Lower lobe of right lung (tissue), 2 donors: ENCODE measurements at regions not wholly inside any gene's neighbourhood (a gene's known extent, or its start where the extent isn't known, plus 50 kb on each side); places are given as distances from the start of the nearest gene placed in this dataset.

Source experiments
- ATAC-seq, 2 donors: fragments of 200-7000 bp; cut with Tn5 transposase; one replicate each; pipeline ENCODE4 v1.9.1; 2020 to 2022; ENCODE audit warnings: mild to moderate bottlenecking in 2 of 2, moderate library complexity in 2 of 2
- DNase-seq: peaks from one replicate; pipeline ENCODE4 v3.0.0-alpha.2; 2020
- H3K27ac ChIP-seq: fragments of 200-600 bp; one replicate; pipeline ENCODE4 v1.8.0; 2022
- H3K27me3 ChIP-seq: fragments of 200-600 bp; one replicate; pipeline ENCODE4 v1.8.0; 2022; ENCODE audit warnings: low read depth
- H3K36me3 ChIP-seq: fragments of 200-600 bp; one replicate; pipeline ENCODE4 v1.8.0; 2022; ENCODE audit warnings: mild to moderate bottlenecking
- H3K4me1 ChIP-seq: fragments of 200-600 bp; one replicate; pipeline ENCODE4 v1.8.0; 2022
- H3K4me3 ChIP-seq: fragments of 200-600 bp; one replicate; pipeline ENCODE4 v1.8.0; 2022; ENCODE audit warnings: mild to moderate bottlenecking
- H3K9me3 ChIP-seq: fragments of 200-600 bp; one replicate; pipeline ENCODE4 v1.8.0; 2022
- intact Hi-C: fragments of 100-400 bp; cut with DNase I; formaldehyde crosslinking; loops from one replicate; pipeline ENCODE4 v1.11.0; 2022
- TF ChIP-seq, protein P1 (sequence below): fragments of 200-600 bp; IDR thresholded peaks from one replicate; pipeline ENCODE4 v1.8.0; 2022; ENCODE audit warnings: antibody characterized with exemption, mild to moderate bottlenecking
- donor health status: DM: no; HTN: yes; CAD: no; lungs with severe emphysema.

DNA sequence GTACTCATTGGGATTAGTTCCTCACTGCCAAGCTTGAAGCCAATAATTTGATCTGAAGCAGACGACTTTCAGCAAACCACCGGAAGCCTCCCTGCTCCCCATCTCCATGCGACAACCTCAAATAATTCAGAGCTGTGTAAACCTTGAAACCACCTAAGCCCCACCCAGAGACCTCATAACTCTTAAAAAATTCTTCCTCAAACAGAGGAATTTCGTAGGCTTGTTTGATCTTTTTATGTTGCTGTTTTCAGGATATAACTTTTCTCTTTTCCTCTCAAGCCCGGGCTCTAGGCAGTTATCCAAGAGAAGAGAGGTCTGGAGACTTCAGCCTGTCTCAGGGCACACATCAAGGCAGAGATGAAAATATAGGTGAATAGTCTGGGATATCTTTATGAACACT is 311.6 kb downstream of the KCNRG start:
- Histone ChIP-seq H3K36me3 (no peaks in the 10 kb centered on the region), H3K4me1 (no peaks in the 10 kb centered on the region), H3K9me3 (no peaks in the 10 kb centered on the region), H3K4me3 (no peak overlapping the region), H3K27me3 (no peaks in the 10 kb centered on the region), H3K27ac (no peak overlapping the region)
- ATAC-seq: no peak
- intact Hi-C loops: no loop called here
- TF ChIP-seq, protein P1, sequence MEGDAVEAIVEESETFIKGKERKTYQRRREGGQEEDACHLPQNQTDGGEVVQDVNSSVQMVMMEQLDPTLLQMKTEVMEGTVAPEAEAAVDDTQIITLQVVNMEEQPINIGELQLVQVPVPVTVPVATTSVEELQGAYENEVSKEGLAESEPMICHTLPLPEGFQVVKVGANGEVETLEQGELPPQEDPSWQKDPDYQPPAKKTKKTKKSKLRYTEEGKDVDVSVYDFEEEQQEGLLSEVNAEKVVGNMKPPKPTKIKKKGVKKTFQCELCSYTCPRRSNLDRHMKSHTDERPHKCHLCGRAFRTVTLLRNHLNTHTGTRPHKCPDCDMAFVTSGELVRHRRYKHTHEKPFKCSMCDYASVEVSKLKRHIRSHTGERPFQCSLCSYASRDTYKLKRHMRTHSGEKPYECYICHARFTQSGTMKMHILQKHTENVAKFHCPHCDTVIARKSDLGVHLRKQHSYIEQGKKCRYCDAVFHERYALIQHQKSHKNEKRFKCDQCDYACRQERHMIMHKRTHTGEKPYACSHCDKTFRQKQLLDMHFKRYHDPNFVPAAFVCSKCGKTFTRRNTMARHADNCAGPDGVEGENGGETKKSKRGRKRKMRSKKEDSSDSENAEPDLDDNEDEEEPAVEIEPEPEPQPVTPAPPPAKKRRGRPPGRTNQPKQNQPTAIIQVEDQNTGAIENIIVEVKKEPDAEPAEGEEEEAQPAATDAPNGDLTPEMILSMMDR: no peak
- DNase-seq: no peak

DNA sequence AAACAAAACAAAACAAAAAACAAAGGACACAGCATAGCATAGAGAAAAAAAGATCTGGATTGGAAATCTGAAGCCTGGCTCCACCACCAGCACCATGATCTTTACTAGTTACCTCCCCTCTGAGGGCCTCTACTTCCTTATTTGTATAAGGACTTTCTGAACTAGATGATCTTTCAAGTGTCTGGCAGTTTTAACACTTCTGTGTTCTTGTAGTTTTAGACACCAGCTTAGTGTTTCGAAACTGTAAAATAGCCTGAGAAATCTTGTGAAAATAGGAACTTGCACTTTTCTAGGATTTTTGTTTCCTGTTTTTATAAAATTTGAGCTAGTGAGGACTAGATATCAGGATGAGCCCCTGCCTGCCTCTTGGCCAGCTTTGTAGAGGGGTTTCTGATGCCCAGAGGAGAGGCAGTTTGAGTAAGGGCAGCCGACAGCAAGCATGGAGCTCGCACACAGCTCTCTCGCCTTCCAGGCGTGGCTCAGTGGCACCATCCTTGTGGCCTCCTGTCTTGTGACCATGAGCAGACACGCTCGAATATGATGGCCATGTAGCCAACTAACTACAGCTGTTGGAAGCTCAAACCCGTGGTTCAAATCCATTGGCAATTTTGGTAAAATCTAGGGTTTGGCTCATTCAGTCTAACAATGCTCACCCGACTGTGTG is 319.0 kb downstream of the KCNRG start:
- TF ChIP-seq, protein P1: no peak
- H3K4me1 ChIP-seq: peaks cover 16% of the 10 kb centered on the region
- no peaks in the 10 kb centered on the region for H3K27me3 ChIP-seq
- peak overlapping the region; percentile 49 for H3K27ac ChIP-seq
- intact Hi-C loops: no loop called here
- H3K36me3 ChIP-seq: no peaks in the 10 kb centered on the region
- no peaks in the 10 kb centered on the region for H3K9me3 ChIP-seq
- H3K4me3 ChIP-seq: no peak overlapping the region
- DNase-seq: no peak
- ATAC-seq: peak; percentile 82 to 88

DNA sequence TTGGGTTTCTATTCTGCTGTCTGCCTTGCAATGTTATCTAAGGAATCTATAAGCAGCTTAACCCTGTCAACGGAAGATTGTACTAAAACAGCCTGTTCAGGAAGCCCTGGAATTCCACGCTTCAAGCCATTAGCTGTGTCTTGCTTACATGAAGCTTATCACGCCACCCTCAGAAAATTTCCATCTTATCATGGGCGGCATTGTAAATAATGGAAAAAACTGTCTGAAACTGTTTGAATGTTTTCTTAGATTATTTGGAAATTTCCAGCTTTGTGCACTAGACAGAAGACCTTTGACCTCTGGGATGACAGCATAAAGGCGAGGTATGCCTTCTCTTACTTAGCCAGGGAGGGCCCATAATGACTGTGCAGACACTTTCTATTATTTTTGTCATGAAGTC is 319.7 kb downstream of the KCNRG start:
- H3K27ac ChIP-seq: peak overlapping the region; percentile 43
- H3K4me3 ChIP-seq: no peak overlapping the region
- DNase-seq: no peak
- no peak for ATAC-seq
- TF ChIP-seq, protein P1: no peak
- intact Hi-C loops: no loop called here
- H3K9me3 ChIP-seq: no peaks in the 10 kb centered on the region
- peaks cover 16% of the 10 kb centered on the region for H3K4me1 ChIP-seq
- no peaks in the 10 kb centered on the region for H3K36me3 ChIP-seq
- H3K27me3 ChIP-seq: no peaks in the 10 kb centered on the region

DNA sequence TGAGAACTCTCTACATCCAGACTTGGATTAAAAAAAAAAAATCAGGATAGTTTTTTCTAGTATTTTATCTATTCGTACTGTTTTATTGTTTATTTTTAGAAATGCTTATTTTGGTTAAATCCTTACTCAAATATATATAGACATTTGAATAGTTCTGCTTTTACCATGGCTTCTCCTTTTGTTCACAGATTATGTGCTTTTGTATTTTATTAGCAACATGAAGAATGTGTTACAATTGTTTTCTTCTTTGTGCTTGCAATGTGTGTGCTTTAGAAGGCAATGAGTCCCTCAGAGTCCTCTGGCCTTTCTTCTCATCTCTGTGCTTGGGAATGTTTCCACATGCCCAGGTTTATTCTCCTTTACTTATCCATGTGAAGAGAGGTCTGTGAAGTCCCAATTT is 324.0 kb downstream of the KCNRG start:
- Histone ChIP-seq H3K9me3 (peaks cover 5% of the 10 kb centered on the region), H3K27ac (no peak overlapping the region)

DNA sequence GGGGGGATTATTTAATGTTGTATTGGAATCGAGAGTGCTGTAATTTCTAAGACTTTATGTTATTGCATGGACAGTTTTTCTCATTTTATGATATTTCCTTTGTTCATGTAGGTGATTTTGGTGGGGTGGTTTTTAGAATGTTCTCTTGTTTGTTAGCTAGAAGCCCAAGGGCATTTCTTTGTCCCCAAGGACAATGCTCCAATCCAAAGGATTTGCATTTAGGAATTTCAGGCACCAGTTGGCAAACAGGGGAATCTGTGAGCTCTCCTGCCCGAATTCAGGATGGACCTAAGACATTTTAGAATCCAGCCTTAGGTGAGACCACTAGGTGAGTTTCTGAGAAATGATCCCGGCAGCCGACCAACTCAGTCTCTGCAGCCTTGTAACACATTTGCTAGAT is 324.9 kb downstream of the KCNRG start:
- H3K4me1 ChIP-seq: peaks cover 2% of the 10 kb centered on the region
- no peak overlapping the region for H3K27ac ChIP-seq
- no peaks in the 10 kb centered on the region for H3K27me3 ChIP-seq
- ATAC-seq (no peak), DNase-seq (no peak)
- peaks cover 5% of the 10 kb centered on the region for H3K9me3 ChIP-seq
- intact Hi-C loops: no loop called here
- H3K4me3 ChIP-seq: no peak overlapping the region
- H3K36me3 ChIP-seq: no peaks in the 10 kb centered on the region
- TF ChIP-seq, protein P1: no peak

More for the DNA sequence above, 324.0 kb downstream of the KCNRG start:
- intact Hi-C loops: no loop called here
- Histone ChIP-seq H3K4me3 (no peak overlapping the region), H3K36me3 (no peaks in the 10 kb centered on the region), H3K4me1 (peaks cover 11% of the 10 kb centered on the region), H3K27me3 (no peaks in the 10 kb centered on the region)
- TF ChIP-seq, protein P1: no peak
- DNase-seq (no peak), ATAC-seq (no peak)
